GM23338 (cell line): ENCODE measurements at regions not wholly inside any gene's neighbourhood (a gene's known extent, or its start where the extent isn't known, plus 50 kb on each side); places are given as distances from the start of the nearest gene placed in this dataset.
A peak's percentile ranks its signal among the peaks of the same experiment; 100 is the strongest.

ENCODE experiments used
- ATAC-seq: fragments of 200-7000 bp; cut with Tn5 transposase; 3 replicates; pipeline ENCODE4 v1.9.1; 2020
- DNase-seq: peaks from one replicate; pipeline ENCODE4 v3.0.0-alpha.2; 2015; ENCODE audit warnings: low spot score
- H2AFZ ChIP-seq: fragments of 200-600 bp; sonication (generic); 2 replicates; pipeline ENCODE4 v1.8.0; 2016; ENCODE audit warnings: antibody characterized with exemption, mild to moderate bottlenecking, moderate library complexity
- H3F3A ChIP-seq: fragments of 200-600 bp; sonication (generic); replicated peaks from 2 replicates; pipeline ENCODE4 v1.8.0; 2017; ENCODE audit warnings: antibody characterized with exemption, mixed run types, low read depth
- H3K27ac ChIP-seq: fragments of 200-600 bp; sonication (generic); 2 replicates; pipeline ENCODE4 v1.6.1; 2016; ENCODE audit warnings: low read depth
- H3K27me3 ChIP-seq: fragments of 200-600 bp; sonication (generic); 2 replicates; pipeline ENCODE4 v1.8.0; 2016; ENCODE audit warnings: mild to moderate bottlenecking, mixed run types, moderate library complexity; ENCODE audit not compliant: insufficient read depth
- H3K36me3 ChIP-seq: fragments of 200-600 bp; sonication (generic); 2 replicates; pipeline ENCODE4 v1.8.0; 2016; ENCODE audit warnings: mild to moderate bottlenecking; ENCODE audit not compliant: insufficient read depth
- H3K4me1 ChIP-seq: fragments of 200-600 bp; sonication (generic); 2 replicates; pipeline ENCODE4 v1.8.0; 2016; ENCODE audit warnings: mild to moderate bottlenecking, moderate library complexity; ENCODE audit not compliant: insufficient read depth
- H3K4me2 ChIP-seq: fragments of 200-600 bp; sonication (generic); 2 replicates; pipeline ENCODE4 v1.7.1; 2017; ENCODE audit warnings: mixed run types
- H3K4me3 ChIP-seq: fragments of 200-600 bp; sonication (generic); 2 replicates; pipeline ENCODE4 v1.6.1; 2016; ENCODE audit warnings: mixed run types
- H3K79me2 ChIP-seq: fragments of 200-600 bp; sonication (generic); replicated peaks from 2 replicates; pipeline ENCODE4 v1.8.0; 2017; ENCODE audit warnings: mild to moderate bottlenecking; ENCODE audit not compliant: insufficient read depth
- H3K9me2 ChIP-seq: fragments of 200-600 bp; sonication (generic); 2 replicates; pipeline ENCODE4 v1.8.0; 2017; ENCODE audit not compliant: insufficient read depth
- H4K20me1 ChIP-seq: fragments of 200-600 bp; sonication (generic); replicated peaks from 2 replicates; pipeline ENCODE4 v1.8.0; 2017; ENCODE audit warnings: mild to moderate bottlenecking; ENCODE audit not compliant: insufficient read depth
- H3K27ac Mint-ChIP-seq: 2 replicates; pipeline ENCODE4 v1.8.0; 2020; ENCODE audit warnings: inconsistent platforms, mild to moderate bottlenecking, moderate library complexity, mixed read lengths
- H3K27me3 Mint-ChIP-seq: 3 replicates; pipeline ENCODE4 v1.8.0; 2022; ENCODE audit warnings: low read depth, mild to moderate bottlenecking, moderate library complexity, mixed read lengths, inconsistent platforms; ENCODE audit not compliant: insufficient read depth, poor library complexity
- H3K36me3 Mint-ChIP-seq: 3 replicates; pipeline ENCODE4 v1.8.0; 2021; ENCODE audit warnings: low read depth, mild to moderate bottlenecking, inconsistent platforms, moderate library complexity, mixed read lengths
- H3K4me1 Mint-ChIP-seq: 3 replicates; pipeline ENCODE4 v1.8.0; 2020; ENCODE audit warnings: mild to moderate bottlenecking, inconsistent platforms, mixed read lengths
- H3K4me3 Mint-ChIP-seq: 3 replicates; pipeline ENCODE4 v1.8.0; 2021; ENCODE audit warnings: moderate library complexity, mild to moderate bottlenecking, inconsistent platforms, mixed read lengths
- H3K9me3 Mint-ChIP-seq: 3 replicates; pipeline ENCODE4 v1.8.0; 2020; ENCODE audit warnings: moderate library complexity, mild to moderate bottlenecking, inconsistent platforms, mixed read lengths
- CREB1 ChIP-seq: fragments of 250-450 bp; sonication (Bioruptor Pico); IDR thresholded peaks from 2 replicates; pipeline ENCODE4 v1.5.0; 2020; ENCODE audit warnings: low read depth, mild to moderate bottlenecking, moderate library complexity
- CTCF ChIP-seq, 2 experiments: fragments of 200-600 bp in 1 of 2; sonication (generic) in 1 of 2; conservative IDR thresholded peaks; 2 replicates each; pipeline versions ENCODE4 v1.5.1 to v1.6.1; 2016 to 2017; ENCODE audit warnings: antibody characterized with exemption in 2 of 2, low read depth in 2 of 2, mild to moderate bottlenecking in 2 of 2, moderate library complexity in 1 of 2
- ETS1 ChIP-seq: IDR thresholded peaks from 2 replicates; pipeline ENCODE4 v1.6.1; 2016; ENCODE audit warnings: antibody characterized with exemption
- EZH2 ChIP-seq: fragments of 200-600 bp; sonication (generic); IDR thresholded peaks from one replicate; pipeline ENCODE4 v1.8.0; 2017; ENCODE audit warnings: antibody characterized with exemption, mild to moderate bottlenecking, low read depth; ENCODE audit not compliant: unreplicated experiment
- EZH2phosphoT487 ChIP-seq: fragments of 200-600 bp; sonication (generic); IDR thresholded peaks from one replicate; pipeline ENCODE4 v1.8.1; 2018; ENCODE audit warnings: antibody characterized with exemption; ENCODE audit not compliant: unreplicated experiment
- JUNB ChIP-seq: IDR thresholded peaks from one replicate; pipeline ENCODE4 v1.6.1; 2016; ENCODE audit warnings: antibody characterized with exemption; ENCODE audit not compliant: unreplicated experiment
- NANOG ChIP-seq: IDR thresholded peaks from 2 replicates; pipeline ENCODE4 v1.6.1; 2016; ENCODE audit warnings: antibody characterized with exemption, borderline replicate concordance
- POLR2AphosphoS5 ChIP-seq: IDR thresholded peaks from 2 replicates; pipeline ENCODE4 v1.6.1; 2016; ENCODE audit warnings: antibody characterized with exemption, low read depth
- REST ChIP-seq: IDR thresholded peaks from one replicate; pipeline ENCODE4 v1.6.1; 2018; ENCODE audit warnings: antibody characterized with exemption; ENCODE audit not compliant: unreplicated experiment
- STAT1 ChIP-seq: IDR thresholded peaks from one replicate; pipeline ENCODE4 v1.6.1; 2016; ENCODE audit warnings: antibody characterized with exemption; ENCODE audit not compliant: unreplicated experiment
- ZNF114 ChIP-seq: fragments of 250-450 bp; sonication (Bioruptor Pico); IDR thresholded peaks from 2 replicates; pipeline ENCODE4 v1.5.0; 2020; ENCODE audit warnings: mild to moderate bottlenecking, moderate library complexity
- ZNF331 ChIP-seq: fragments of 250-450 bp; sonication (Bioruptor Pico); IDR thresholded peaks from 2 replicates; pipeline ENCODE4 v1.5.0; 2020; ENCODE audit warnings: low read depth, mild to moderate bottlenecking, moderate library complexity
- ZNF462 ChIP-seq: fragments of 250-450 bp; sonication (Bioruptor Pico); IDR thresholded peaks from 2 replicates; pipeline ENCODE4 v1.5.0; 2020; ENCODE audit warnings: mild to moderate bottlenecking, moderate library complexity

- TF ChIP-seq ETS1 (no peak), ZNF462 (CRISPR knock-in tag) (no peak), ZNF114 (CRISPR knock-in tag) (no peak), REST (no peak), CTCF (conservative IDR thresholded peaks at IDR 0.05; ENCODE audit: low read depth in 2 of 2) (no peak), NANOG (no peak), ZNF331 (CRISPR knock-in tag) (no peak), JUNB (no peak), EZH2 (no peak), STAT1 (no peak), POLR2AphosphoS5 (no peak), CREB1 (CRISPR knock-in tag) (no peak), EZH2phosphoT487 (no peak)
- ATAC-seq (no peak), DNase-seq (no peak)
- Histone ChIP-seq H3K27ac (no peak overlapping the region), H3K9me2 (no peaks in the 10 kb centered on the region), H2AFZ (0 out of 2 replicates have a peak overlapping the region, but pooled peaks have one; percentile 57), H3K4me3 (no peak overlapping the region), H3K4me2 (no peak overlapping the region), H3K79me2 (no peaks in the 10 kb centered on the region), H3K27me3 (no peaks in the 10 kb centered on the region), H4K20me1 (no peaks in the 10 kb centered on the region), H3F3A (no peaks in the 10 kb centered on the region), H3K4me1 (peaks cover 7% of the 10 kb centered on the region; the same call in 1 of the 2 replicates), H3K36me3 (no peaks in the 10 kb centered on the region)
- Mint-ChIP-seq H3K36me3 (no peaks in the 10 kb centered on the region), H3K9me3 (peaks cover 3% of the 10 kb centered on the region; the same call in 1 of the 3 replicates), H3K4me3 (no peak overlapping the region), H3K27me3 (peaks cover 1% of the 10 kb centered on the region), H3K27ac (no peak overlapping the region), H3K4me1 (peaks cover 6% of the 10 kb centered on the region; the same call in 2 of the 3 replicates)
These were observed 120.8 kb upstream of the PDE4D start for GRCh38 chr5:60014331-60014730.
